HCT116 (cell line): ENCODE measurements at regions not wholly inside any gene's neighbourhood (a gene's known extent, or its start where the extent isn't known, plus 50 kb on each side); places are given as distances from the start of the nearest gene placed in this dataset.

Source experiments
- CTCF ChIP-seq, 3 experiments: fragments of 200-600 bp in 1 of 3; sonication (generic) in 1 of 3; IDR thresholded peaks in 2 of 3; conservative IDR thresholded peaks in 1 of 3; 2 replicates each; pipeline ENCODE4 v1.5.1; 2012 to 2017; ENCODE audit warnings: low read depth in 2 of 3, low read length in 2 of 3, antibody characterized with exemption in 1 of 3, borderline replicate concordance in 1 of 3, control low read depth in 1 of 3, mild to moderate bottlenecking in 1 of 3, mixed read lengths in 1 of 3, mixed run types in 1 of 3, moderate library complexity in 1 of 3; ENCODE audit not compliant: insufficient read depth in 1 of 3
- ELF1 ChIP-seq: IDR thresholded peaks from 2 replicates; pipeline ENCODE4 v1.6.1; 2012; ENCODE audit warnings: low read depth, borderline replicate concordance
- EZH2 ChIP-seq: fragments of 200-600 bp; sonication (generic); IDR thresholded peaks from 2 replicates; pipeline ENCODE4 v1.6.1; 2017; ENCODE audit warnings: antibody characterized with exemption, mixed run types
- EZH2phosphoT487 ChIP-seq: fragments of 200-600 bp; IDR thresholded peaks from 2 replicates; pipeline ENCODE4 v1.6.1; 2018; ENCODE audit warnings: antibody characterized with exemption, borderline replicate concordance
- JUND ChIP-seq: IDR thresholded peaks from 2 replicates; pipeline ENCODE4 v1.6.1; 2012
- POLR2A ChIP-seq: IDR thresholded peaks from 2 replicates; pipeline ENCODE4 v1.7.0; 2011; ENCODE audit warnings: borderline replicate concordance; ENCODE audit not compliant: insufficient read depth, insufficient read length; ENCODE audit errors: extremely low read depth
- POLR2AphosphoS5 ChIP-seq: IDR thresholded peaks from 2 replicates; pipeline ENCODE4 v1.6.1; 2011; ENCODE audit warnings: mild to moderate bottlenecking, low read depth, low read length, moderate library complexity
- REST ChIP-seq: IDR thresholded peaks from 2 replicates; pipeline ENCODE4 v1.6.1; 2012; ENCODE audit warnings: low read depth
- SIN3A ChIP-seq: IDR thresholded peaks from 2 replicates; pipeline ENCODE4 v1.6.1; 2012; ENCODE audit warnings: low read depth
- TCF7L2 ChIP-seq: IDR thresholded peaks from 2 replicates; pipeline ENCODE4 v1.7.0; 2011; ENCODE audit warnings: borderline replicate concordance, inconsistent platforms; ENCODE audit not compliant: insufficient read depth, insufficient read length; ENCODE audit errors: extremely low read depth
- ZBTB33 ChIP-seq: IDR thresholded peaks from 2 replicates; pipeline ENCODE4 v1.6.1; 2011; ENCODE audit warnings: mild to moderate bottlenecking, low read length, moderate library complexity; ENCODE audit not compliant: insufficient replicate concordance; ENCODE audit errors: extremely low read depth
- ZNF274 ChIP-seq: fragments of 200-500 bp; sonication (Bioruptor generic); IDR thresholded peaks from 2 replicates; pipeline ENCODE4 v1.6.1; 2014; ENCODE audit warnings: mild to moderate bottlenecking, low read depth, low read length, inconsistent platforms

- TF ChIP-seq REST (no peak), EZH2 (no peak), CTCF (IDR thresholded peaks at IDR 0.05 in 2 of 3, conservative IDR thresholded peaks at IDR 0.05 in 1 of 3; ENCODE audit: borderline replicate concordance in 1 of 3, insufficient read depth in 1 of 3, low read depth in 2 of 3, low read length in 2 of 3) (no peak), ZNF274 (no peak), POLR2AphosphoS5 (no peak), POLR2A (no peak), SIN3A (no peak), JUND (no peak), TCF7L2 (no peak), ELF1 (no peak), ZBTB33 (no peak), EZH2phosphoT487 (no peak)
Observed at GRCh38 chr4:149026696-149027095, 584.5 kb upstream of the NR3C2 start.
